ENCODE measurements at regions not wholly inside any gene's neighbourhood (a gene's known extent, or its start where the extent isn't known, plus 50 kb on each side); places are given as distances from the start of the nearest gene placed in this dataset.
A peak's percentile ranks its signal among the peaks of the same experiment; 100 is the strongest.

DNA sequence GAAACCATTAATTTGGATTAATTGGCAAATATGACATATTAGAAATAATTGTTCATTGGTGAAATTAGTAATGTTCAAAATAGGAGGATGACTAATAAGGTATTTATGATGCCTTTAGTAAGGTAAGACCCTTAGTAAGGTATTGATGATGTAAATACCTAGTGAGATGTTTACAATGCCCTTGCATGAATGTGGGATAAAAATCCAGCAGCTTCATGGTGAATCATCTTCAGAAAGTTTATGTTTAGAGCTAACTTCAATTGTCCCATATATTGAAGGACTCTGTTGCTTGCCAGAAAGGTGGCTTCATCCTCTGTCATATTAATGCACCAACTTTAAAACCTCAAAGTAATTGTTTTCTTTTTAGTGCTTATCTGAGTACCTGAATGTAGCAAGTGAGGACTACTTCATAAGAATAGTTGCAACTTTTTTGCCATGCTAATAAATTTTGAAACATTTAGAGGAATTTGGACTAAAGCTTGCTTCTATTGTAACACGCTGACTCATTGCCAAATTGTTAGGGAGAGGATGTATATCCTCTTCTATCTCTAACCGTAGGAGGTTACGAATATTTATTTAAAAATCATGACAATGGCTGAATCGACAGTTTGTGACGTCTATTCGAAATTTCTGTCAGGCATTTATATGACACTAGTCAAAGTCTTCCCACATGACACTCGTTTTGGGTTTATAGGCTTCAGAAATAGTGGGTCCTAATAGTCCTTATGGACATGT is 174.1 kb upstream of the HS3ST1 start:
- Histone ChIP-seq H3K9me3 (ENCODE audit: severe bottlenecking) (no peaks in the 10 kb centered on the region), H3K36me3 (ENCODE audit: low read depth) (no peaks in the 10 kb centered on the region), H3K4me3 (ENCODE audit: severe bottlenecking) (no peak overlapping the region), H3K4me1 (ENCODE audit: insufficient read depth, poor library complexity, severe bottlenecking) (peaks cover 25% of the 10 kb centered on the region), H3K27me3 (ENCODE audit: insufficient read depth, poor library complexity, severe bottlenecking) (no peaks in the 10 kb centered on the region), H3K27ac (ENCODE audit: poor library complexity, severe bottlenecking) (peak overlapping the region; percentile 39)
- ATAC-seq (ENCODE audit: low read depth) = peak; percentile 60; the same call in 2 of the 3 replicates
- TF ChIP-seq, protein P1, sequence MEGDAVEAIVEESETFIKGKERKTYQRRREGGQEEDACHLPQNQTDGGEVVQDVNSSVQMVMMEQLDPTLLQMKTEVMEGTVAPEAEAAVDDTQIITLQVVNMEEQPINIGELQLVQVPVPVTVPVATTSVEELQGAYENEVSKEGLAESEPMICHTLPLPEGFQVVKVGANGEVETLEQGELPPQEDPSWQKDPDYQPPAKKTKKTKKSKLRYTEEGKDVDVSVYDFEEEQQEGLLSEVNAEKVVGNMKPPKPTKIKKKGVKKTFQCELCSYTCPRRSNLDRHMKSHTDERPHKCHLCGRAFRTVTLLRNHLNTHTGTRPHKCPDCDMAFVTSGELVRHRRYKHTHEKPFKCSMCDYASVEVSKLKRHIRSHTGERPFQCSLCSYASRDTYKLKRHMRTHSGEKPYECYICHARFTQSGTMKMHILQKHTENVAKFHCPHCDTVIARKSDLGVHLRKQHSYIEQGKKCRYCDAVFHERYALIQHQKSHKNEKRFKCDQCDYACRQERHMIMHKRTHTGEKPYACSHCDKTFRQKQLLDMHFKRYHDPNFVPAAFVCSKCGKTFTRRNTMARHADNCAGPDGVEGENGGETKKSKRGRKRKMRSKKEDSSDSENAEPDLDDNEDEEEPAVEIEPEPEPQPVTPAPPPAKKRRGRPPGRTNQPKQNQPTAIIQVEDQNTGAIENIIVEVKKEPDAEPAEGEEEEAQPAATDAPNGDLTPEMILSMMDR (IDR thresholded peaks at IDR 0.05; ENCODE audit: poor library complexity, severe bottlenecking) = no peak
- no peak for DNase-seq (ENCODE audit: low spot score)

DNA sequence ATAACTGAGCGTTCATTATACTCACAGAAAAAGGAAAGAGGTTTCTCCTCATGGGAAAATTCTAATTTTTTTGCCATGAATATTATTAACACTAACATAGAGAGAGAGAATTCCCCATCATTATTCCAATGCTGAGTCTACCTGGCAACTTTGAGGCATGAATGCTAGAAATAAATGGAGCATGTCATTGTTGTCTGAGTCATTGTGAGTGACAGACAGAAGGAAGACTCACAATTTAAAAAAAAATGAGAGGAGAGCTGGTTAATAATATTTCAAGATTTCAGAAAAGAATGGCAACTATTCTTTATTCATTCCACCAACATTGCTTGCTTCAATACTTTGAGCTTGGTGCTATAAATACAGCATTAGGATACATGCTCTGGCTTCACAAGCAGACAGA is 170.4 kb upstream of the HS3ST1 start:
- ATAC-seq (ENCODE audit: low read depth) (no peak), DNase-seq (ENCODE audit: low spot score) (no peak)
- Histone ChIP-seq H3K4me1 (ENCODE audit: insufficient read depth, poor library complexity, severe bottlenecking) (peaks cover 19% of the 10 kb centered on the region), H3K36me3 (ENCODE audit: low read depth) (no peaks in the 10 kb centered on the region), H3K4me3 (ENCODE audit: severe bottlenecking) (no peak overlapping the region), H3K27me3 (ENCODE audit: insufficient read depth, poor library complexity, severe bottlenecking) (no peaks in the 10 kb centered on the region), H3K9me3 (ENCODE audit: severe bottlenecking) (no peaks in the 10 kb centered on the region), H3K27ac (ENCODE audit: poor library complexity, severe bottlenecking) (no peak overlapping the region)
- TF ChIP-seq, protein P1 (IDR thresholded peaks at IDR 0.05; ENCODE audit: poor library complexity, severe bottlenecking) = no peak

DNA sequence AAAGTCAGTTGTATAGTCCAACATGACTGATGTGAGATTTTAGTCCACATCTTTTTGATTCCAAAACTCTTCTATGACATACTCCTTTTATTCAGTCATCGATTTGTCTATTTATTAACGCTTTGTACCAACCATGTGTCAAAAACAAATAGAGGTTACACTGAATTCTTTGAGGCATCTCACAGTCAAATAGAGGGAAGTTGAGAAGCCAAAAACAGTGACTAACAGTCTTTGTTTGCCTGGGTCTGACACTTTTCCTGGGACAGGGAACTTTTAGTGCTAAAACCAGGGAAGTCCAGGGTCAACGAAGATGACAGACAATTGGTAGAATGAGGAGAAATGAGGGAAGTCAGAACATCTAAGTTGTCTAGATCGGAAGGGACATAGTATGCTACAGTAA is 169.9 kb upstream of the HS3ST1 start:
- Histone ChIP-seq H3K36me3 (ENCODE audit: low read depth) (no peaks in the 10 kb centered on the region), H3K27ac (ENCODE audit: poor library complexity, severe bottlenecking) (no peak overlapping the region), H3K4me1 (ENCODE audit: insufficient read depth, poor library complexity, severe bottlenecking) (peaks cover 17% of the 10 kb centered on the region), H3K27me3 (ENCODE audit: insufficient read depth, poor library complexity, severe bottlenecking) (no peaks in the 10 kb centered on the region), H3K9me3 (ENCODE audit: severe bottlenecking) (no peaks in the 10 kb centered on the region), H3K4me3 (ENCODE audit: severe bottlenecking) (no peak overlapping the region)
- TF ChIP-seq, protein P1 (IDR thresholded peaks at IDR 0.05; ENCODE audit: poor library complexity, severe bottlenecking) = no peak
- ATAC-seq (ENCODE audit: low read depth) = no peak
- no peak for DNase-seq (ENCODE audit: low spot score)

DNA sequence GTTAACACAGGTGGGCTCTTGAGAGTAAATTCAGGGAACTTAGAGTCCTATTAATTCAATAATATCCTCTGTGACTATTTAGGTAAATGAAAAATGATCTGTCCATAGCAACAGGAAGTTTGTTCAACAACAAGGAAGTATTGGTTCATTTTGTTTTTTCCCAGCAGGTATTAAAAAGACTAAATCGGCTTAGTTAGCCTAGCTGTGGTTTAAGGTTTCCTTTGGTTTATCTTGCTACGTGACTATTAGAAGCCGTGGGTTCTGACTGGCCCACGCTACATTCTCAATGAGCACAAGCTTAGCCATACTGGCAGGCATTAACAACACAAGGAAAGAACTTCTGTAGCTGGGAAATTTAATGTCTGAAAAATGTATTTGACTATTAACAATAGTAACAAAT is 168.8 kb upstream of the HS3ST1 start:
- Histone ChIP-seq H3K36me3 (ENCODE audit: low read depth) (no peaks in the 10 kb centered on the region), H3K27me3 (ENCODE audit: insufficient read depth, poor library complexity, severe bottlenecking) (no peaks in the 10 kb centered on the region), H3K9me3 (ENCODE audit: severe bottlenecking) (no peaks in the 10 kb centered on the region), H3K4me3 (ENCODE audit: severe bottlenecking) (no peak overlapping the region), H3K4me1 (ENCODE audit: insufficient read depth, poor library complexity, severe bottlenecking) (peaks cover 7% of the 10 kb centered on the region), H3K27ac (ENCODE audit: poor library complexity, severe bottlenecking) (no peak overlapping the region)
- ATAC-seq (ENCODE audit: low read depth) (no peak), DNase-seq (ENCODE audit: low spot score) (no peak)
- TF ChIP-seq, protein P1 (IDR thresholded peaks at IDR 0.05; ENCODE audit: poor library complexity, severe bottlenecking) = no peak

DNA sequence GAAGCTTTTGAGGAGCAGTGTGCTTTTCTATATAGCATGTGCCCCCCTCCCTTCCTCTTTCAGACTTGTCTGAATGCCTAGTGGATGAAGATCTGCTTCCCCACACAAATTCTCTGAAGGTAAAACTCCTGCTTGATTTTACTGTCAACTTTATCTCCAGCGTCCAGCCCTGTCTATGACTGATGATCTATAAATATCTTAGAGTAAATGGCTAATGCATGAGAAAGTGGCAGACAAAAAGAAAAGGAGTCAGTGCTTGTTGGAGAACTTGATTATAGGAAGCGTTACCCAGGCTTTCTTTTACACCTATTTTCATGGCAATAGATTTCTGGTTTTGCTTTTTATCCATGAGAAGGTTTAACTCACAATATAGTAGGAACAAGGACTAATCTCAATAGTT is 168.3 kb upstream of the HS3ST1 start:
- DNase-seq (ENCODE audit: low spot score) (no peak), ATAC-seq (ENCODE audit: low read depth) (no peak)
- H3K27ac ChIP-seq (ENCODE audit: poor library complexity, severe bottlenecking) = no peak overlapping the region
- H3K4me3 ChIP-seq (ENCODE audit: severe bottlenecking) = no peak overlapping the region
- TF ChIP-seq, protein P1 (IDR thresholded peaks at IDR 0.05; ENCODE audit: poor library complexity, severe bottlenecking) = no peak
- no peaks in the 10 kb centered on the region for H3K36me3 ChIP-seq (ENCODE audit: low read depth)
- H3K4me1 ChIP-seq (ENCODE audit: insufficient read depth, poor library complexity, severe bottlenecking) = peaks cover 3% of the 10 kb centered on the region
- no peaks in the 10 kb centered on the region for H3K9me3 ChIP-seq (ENCODE audit: severe bottlenecking)
- H3K27me3 ChIP-seq (ENCODE audit: insufficient read depth, poor library complexity, severe bottlenecking) = no peaks in the 10 kb centered on the region

Data from RWPE2 (cell line).